Endothelial cell of umbilical vein (primary cell): ENCODE measurements at regions not wholly inside any gene's neighbourhood (a gene's known extent, or its start where the extent isn't known, plus 50 kb on each side); places are given as distances from the start of the nearest gene placed in this dataset.

Experiments used
- BruUV-seq: library from RNA; stranded (reverse); fragments of 400-500 nt; replicated peaks from 2 replicates; lab custom pipeline; 2021; lab: Mats Ljungman, UMichigan
- CTCF ChIA-PET: fragments of 300-600, 350-600 bp; sonication (Branson Sonifier 250); formaldehyde crosslinking; loops from one replicate; lab custom pipeline; 2021; ENCODE audit warnings: antibody characterized with exemption, inconsistent platforms; lab: Charles Lee
- POLR2A ChIA-PET: fragments of 300-600, 350-600 bp; sonication (Branson Sonifier 250); formaldehyde crosslinking; loops from one replicate; lab custom pipeline; 2021; ENCODE audit warnings: antibody characterized with exemption, inconsistent platforms; lab: Charles Lee
- DNase-seq: peaks from one replicate; pipeline ENCODE4 v3.0.0-alpha.2; 2011; ENCODE audit warnings: low read depth, low spot score
- FAIRE-seq: peaks from 2 replicates; lab custom pipeline; 2011; peaks lifted over from hg19 to GRCh38; lab: Jason Lieb, UNC
- H2AFZ ChIP-seq: 2 replicates; pipeline ENCODE4 v1.6.0; 2012; ENCODE audit warnings: low read depth, low read length, control low read depth, inconsistent platforms
- H3K27ac ChIP-seq: 2 replicates; pipeline ENCODE4 v1.5.1; 2011; ENCODE audit warnings: low read depth, mild to moderate bottlenecking, control low read depth, low read length, moderate library complexity; ENCODE audit not compliant: insufficient read depth
- H3K27me3 ChIP-seq, 2 experiments: 2 replicates each; pipeline versions ENCODE4 v1.6.0 to v1.6.1; 2011; ENCODE audit warnings: low read length in 2 of 2, mixed read lengths in 1 of 2; ENCODE audit not compliant: control insufficient read depth in 2 of 2, insufficient read depth in 2 of 2
- H3K36me3 ChIP-seq, 2 experiments: 2 replicates in 1 of 2; 3 replicates in 1 of 2; pipeline ENCODE4 v1.5.1; 2011; ENCODE audit warnings: low read length in 2 of 2, mild to moderate bottlenecking in 1 of 2, moderate library complexity in 1 of 2; ENCODE audit not compliant: control insufficient read depth in 2 of 2, insufficient read depth in 2 of 2; ENCODE audit errors: extremely low read depth in 1 of 2
- H3K4me1 ChIP-seq: 3 replicates; pipeline ENCODE4 v1.5.1; 2011; ENCODE audit warnings: mild to moderate bottlenecking, low read length; ENCODE audit not compliant: control insufficient read depth, insufficient read depth; ENCODE audit errors: extremely low read depth
- H3K4me2 ChIP-seq: 2 replicates; pipeline ENCODE4 v1.6.1; 2011; ENCODE audit warnings: low read length, control low read depth, mixed read lengths; ENCODE audit not compliant: insufficient read depth
- H3K4me3 ChIP-seq, 3 experiments: fragments of 200-600 bp in 1 of 3; sonication (generic), shearing (Covaris generic) in 1 of 3; replicated peaks in 1 of 3; 2 replicates each; pipeline ENCODE4 v1.5.1; 2011 to 2016; ENCODE audit warnings: control low read depth in 3 of 3, low read length in 3 of 3, mild to moderate bottlenecking in 2 of 3, inconsistent platforms in 1 of 3, low read depth in 1 of 3, moderate library complexity in 1 of 3; ENCODE audit not compliant: insufficient read depth in 1 of 3
- H3K79me2 ChIP-seq: 2 replicates; pipeline ENCODE4 v1.6.0; 2012; ENCODE audit warnings: low read length, inconsistent platforms; ENCODE audit not compliant: control insufficient read depth, insufficient read depth
- H3K9ac ChIP-seq: replicated peaks from 2 replicates; pipeline ENCODE3; 2011; ENCODE audit warnings: low read length, control low read depth; ENCODE audit not compliant: insufficient read depth; ENCODE audit errors: extremely low read depth
- H3K9me1 ChIP-seq: replicated peaks from 3 replicates; pipeline ENCODE4 v1.6.0; 2011; ENCODE audit warnings: mild to moderate bottlenecking, low read length; ENCODE audit not compliant: control insufficient read depth, insufficient read depth; ENCODE audit errors: extremely low read depth
- H3K9me3 ChIP-seq: replicated peaks from 2 replicates; pipeline ENCODE4 v1.5.1; 2012; ENCODE audit warnings: low read length, inconsistent platforms; ENCODE audit not compliant: control insufficient read depth, insufficient read depth
- H4K20me1 ChIP-seq: replicated peaks from 2 replicates; pipeline ENCODE3; 2011; ENCODE audit warnings: mild to moderate bottlenecking, low read length; ENCODE audit not compliant: control insufficient read depth, insufficient read depth; ENCODE audit errors: extremely low read depth
- CTCF ChIP-seq, 2 donors: IDR thresholded peaks; 1 replicate in 1 of 2; 2 replicates in 1 of 2; pipeline ENCODE4 v1.5.1; 2011; ENCODE audit warnings: low read length in 2 of 2, mild to moderate bottlenecking in 2 of 2, moderate library complexity in 2 of 2, control low read depth in 1 of 2, inconsistent platforms in 1 of 2, low read depth in 1 of 2; ENCODE audit not compliant: insufficient read depth in 1 of 2; ENCODE audit errors: extremely low read depth in 1 of 2
- EZH2 ChIP-seq: IDR thresholded peaks from 2 replicates; pipeline ENCODE4 v1.6.1; 2012; ENCODE audit warnings: borderline replicate concordance, low read depth, mild to moderate bottlenecking, moderate library complexity, low read length, inconsistent platforms; ENCODE audit not compliant: severe bottlenecking
- FOS ChIP-seq: IDR thresholded peaks from 2 replicates; pipeline ENCODE4 v1.6.1; 2011; ENCODE audit warnings: mild to moderate bottlenecking, low read length, moderate library complexity, borderline replicate concordance; ENCODE audit not compliant: insufficient read depth
- GATA2 ChIP-seq: IDR thresholded peaks from 2 replicates; pipeline ENCODE4 v1.7.0; 2011; ENCODE audit warnings: low read depth, mild to moderate bottlenecking, moderate library complexity, mixed read lengths, low read length; ENCODE audit not compliant: insufficient read length, insufficient read depth
- JUN ChIP-seq: IDR thresholded peaks from 2 replicates; pipeline ENCODE4 v1.6.1; 2011; ENCODE audit warnings: borderline replicate concordance, low read depth; ENCODE audit not compliant: insufficient read length, insufficient read depth
- MYC ChIP-seq: IDR thresholded peaks from one replicate; pipeline ENCODE4 v1.6.1; 2011; ENCODE audit warnings: mild to moderate bottlenecking, low read depth, low read length
- POLR2A ChIP-seq: IDR thresholded peaks from 2 replicates; pipeline ENCODE4 v1.6.1; 2012; ENCODE audit warnings: low read depth, mild to moderate bottlenecking, control low read depth, low read length
- POLR2AphosphoS5 ChIP-seq: IDR thresholded peaks from 2 replicates; pipeline ENCODE4 v1.6.1; 2012; ENCODE audit warnings: low read depth, mild to moderate bottlenecking, control low read depth, low read length, moderate library complexity; ENCODE audit not compliant: insufficient read depth
- dilution Hi-C: fragments of 300-500 bp; cut with MboI; formaldehyde crosslinking; loops from one replicate; pipeline ENCODE4 v1.15.0; 2019; ENCODE audit warnings: low sequenced_read_pairs; ENCODE audit not compliant: extremely low pct_ligation_motif_present
- intact Hi-C: fragments of 100-400 bp; cut with micrococcal nuclease; formaldehyde crosslinking; loops from one replicate; pipeline ENCODE4 v1.10.0; 2022
- TF ChIP-seq, protein P1 (sequence below): IDR thresholded peaks from 2 replicates; pipeline ENCODE4 v1.6.1; 2011; ENCODE audit not compliant: insufficient read depth, insufficient read length

- Histone ChIP-seq H3K79me2 (no peaks in the 10 kb centered on the region), H4K20me1 (no peaks in the 10 kb centered on the region), H3K4me1 (no peaks in the 10 kb centered on the region), H3K9ac (no peak overlapping the region), H3K9me3 (no peaks in the 10 kb centered on the region), H3K9me1 (no peaks in the 10 kb centered on the region), H3K36me3 (no peaks in the 10 kb centered on the region), H3K4me3 (no peak overlapping the region), H3K27ac (no peak overlapping the region), H3K4me2 (no peak overlapping the region), H2AFZ (no peak overlapping the region), H3K27me3 (no peaks in the 10 kb centered on the region)
- DNase-seq (no peak), FAIRE-seq (no peak)
- ChIA-PET POLR2A (no interaction called here), CTCF (no interaction called here)
- dilution Hi-C loops (no loop called here), intact Hi-C loops (no loop called here)
- TF ChIP-seq FOS (no peak), POLR2AphosphoS5 (no peak), CTCF (IDR thresholded peaks at IDR 0.05; ENCODE audit: extremely low read depth in 1 of 2, insufficient read depth in 1 of 2, low read depth in 1 of 2, low read length in 2 of 2) (no peak), MYC (no peak), POLR2A (no peak), JUN (no peak), EZH2 (no peak), GATA2 (no peak)
- TF ChIP-seq, protein P1, sequence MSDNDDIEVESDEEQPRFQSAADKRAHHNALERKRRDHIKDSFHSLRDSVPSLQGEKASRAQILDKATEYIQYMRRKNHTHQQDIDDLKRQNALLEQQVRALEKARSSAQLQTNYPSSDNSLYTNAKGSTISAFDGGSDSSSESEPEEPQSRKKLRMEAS: no peak
- BruUV-seq: no TSS peak
Measured at GRCh38 chr3:135844386-135844785, 121.1 kb upstream of the PPP2R3A start.
